SK-N-SH (cell line): ENCODE measurements at regions not wholly inside any gene's neighbourhood (a gene's known extent, or its start where the extent isn't known, plus 50 kb on each side); places are given as distances from the start of the nearest gene placed in this dataset.

Experiments
- CTCF ChIA-PET: fragments of 300-600, 350-600 bp; formaldehyde crosslinking; extraction: SDS; loops from one replicate; lab custom pipeline; 2021; lab: Yijun Ruan, JAX
- POLR2A ChIA-PET: fragments of 350-600 bp; sonication (Branson Sonifier 250); formaldehyde crosslinking; extraction: SDS; loops from one replicate; lab custom pipeline; 2020; ENCODE audit warnings: antibody characterized with exemption, inconsistent platforms; lab: Yijun Ruan, JAX
- DNase-seq: peaks from one replicate; pipeline ENCODE4 v3.0.0; 2012
- H2AFZ ChIP-seq: fragments of 200-600 bp; sonication (generic); 2 replicates; pipeline ENCODE4 v1.8.1; 2016; ENCODE audit warnings: antibody characterized with exemption, mild to moderate bottlenecking, low read depth
- H3F3A ChIP-seq: fragments of 200-600 bp; sonication (generic); replicated peaks from 2 replicates; pipeline ENCODE3; 2016; ENCODE audit warnings: antibody characterized with exemption, mild to moderate bottlenecking; ENCODE audit not compliant: insufficient read depth
- H3K27ac ChIP-seq, 2 experiments: fragments of 200-500 bp in 1 of 2; fragments of 200-600 bp in 1 of 2; sonication (Bioruptor generic) in 1 of 2; sonication (generic), shearing (Covaris generic) in 1 of 2; 2 replicates each; pipeline versions ENCODE4 v1.5.1 to v1.6.1; 2014 to 2016; ENCODE audit warnings: low read depth in 2 of 2, inconsistent platforms in 1 of 2, low read length in 1 of 2, mild to moderate bottlenecking in 1 of 2, mixed read lengths in 1 of 2
- H3K27me3 ChIP-seq: fragments of 200-600 bp; sonication (generic), shearing (Covaris generic); 2 replicates; pipeline ENCODE4 v1.6.1; 2016; ENCODE audit warnings: mixed run types; ENCODE audit not compliant: insufficient read depth
- H3K36me3 ChIP-seq, 2 experiments: fragments of 200-500 bp in 1 of 2; fragments of 200-600 bp in 1 of 2; sonication (Bioruptor generic) in 1 of 2; sonication (generic) in 1 of 2; replicated peaks in 1 of 2; 2 replicates each; pipeline versions ENCODE3 to v1.5.1; 2014 to 2016; ENCODE audit warnings: low read length in 1 of 2, mild to moderate bottlenecking in 1 of 2; ENCODE audit not compliant: insufficient read depth in 2 of 2, control insufficient read depth in 1 of 2
- H3K4me1 ChIP-seq, 2 experiments: fragments of 200-500 bp in 1 of 2; fragments of 200-600 bp in 1 of 2; sonication (Bioruptor generic) in 1 of 2; sonication (generic), shearing (Covaris generic) in 1 of 2; 2 replicates each; pipeline versions ENCODE4 v1.5.1 to v1.6.1; 2014 to 2016; ENCODE audit warnings: low read depth in 1 of 2, low read length in 1 of 2, mixed run types in 1 of 2; ENCODE audit not compliant: insufficient read depth in 2 of 2, control insufficient read depth in 1 of 2
- H3K4me2 ChIP-seq: fragments of 200-600 bp; sonication (generic), shearing (Covaris generic); 2 replicates; pipeline ENCODE4 v1.6.1; 2017; ENCODE audit warnings: mixed run types
- H3K4me3 ChIP-seq, 2 experiments: fragments of 200-500 bp in 1 of 2; fragments of 200-600 bp in 1 of 2; sonication (Bioruptor generic) in 1 of 2; sonication (generic), shearing (Covaris generic) in 1 of 2; 2 replicates each; pipeline versions ENCODE4 v1.5.1 to v1.8.1; 2014 to 2016; ENCODE audit warnings: low read depth in 2 of 2, inconsistent platforms in 1 of 2, low read length in 1 of 2, mild to moderate bottlenecking in 1 of 2, mixed read lengths in 1 of 2, moderate library complexity in 1 of 2
- H3K79me2 ChIP-seq: fragments of 200-600 bp; sonication (generic); 2 replicates; pipeline ENCODE4 v1.8.1; 2017; ENCODE audit warnings: mild to moderate bottlenecking; ENCODE audit not compliant: insufficient read depth
- H3K9ac ChIP-seq: fragments of 200-600 bp; sonication (generic); 2 replicates; pipeline ENCODE4 v1.6.1; 2017; ENCODE audit warnings: mixed run types
- H3K9me2 ChIP-seq: fragments of 200-600 bp; sonication (generic); 2 replicates; pipeline ENCODE4 v1.6.1; 2017; ENCODE audit warnings: mixed run types
- H3K9me3 ChIP-seq: fragments of 200-600 bp; sonication (generic); 2 replicates; pipeline ENCODE4 v1.6.1; 2017; ENCODE audit warnings: mixed run types, mild to moderate bottlenecking, moderate library complexity
- H4K20me1 ChIP-seq: fragments of 200-600 bp; sonication (generic); 2 replicates; pipeline ENCODE4 v1.6.1; 2017; ENCODE audit warnings: mild to moderate bottlenecking, mixed run types; ENCODE audit not compliant: insufficient read depth
- FOXJ3 ChIP-seq: sonication (generic); formaldehyde crosslinking; IDR thresholded peaks from 2 replicates; pipeline ENCODE4 v1.5.1; 2020; ENCODE audit warnings: mild to moderate bottlenecking, missing genetic modification reagents
- FOXM1 ChIP-seq: IDR thresholded peaks from 2 replicates; pipeline ENCODE4 v1.4.0; 2012; ENCODE audit warnings: low read depth, mild to moderate bottlenecking
- JUND ChIP-seq: IDR thresholded peaks from 2 replicates; pipeline ENCODE4 v1.4.0; 2012
- MXI1 ChIP-seq: IDR thresholded peaks from 2 replicates; pipeline ENCODE4 v1.6.1; 2012; ENCODE audit warnings: mild to moderate bottlenecking, low read depth, low read length, improper control_type of control experiment
- NFIC ChIP-seq: IDR thresholded peaks from 2 replicates; pipeline ENCODE4 v1.4.0; 2012; ENCODE audit warnings: borderline replicate concordance
- SMC3 ChIP-seq: IDR thresholded peaks from 2 replicates; pipeline ENCODE4 v1.6.1; 2012; ENCODE audit warnings: low read depth, low read length, improper control_type of control experiment
- TEAD4 ChIP-seq: IDR thresholded peaks from 2 replicates; pipeline ENCODE4 v1.4.0; 2012; ENCODE audit warnings: mild to moderate bottlenecking, borderline replicate concordance; ENCODE audit not compliant: insufficient read depth
- WGBS: methylation state at CpG from one replicate; pipeline ENCODE4 v1.1.6; 2017; ENCODE audit warnings: low lambda C conversion rate; 5-methylcytosine and 5-hydroxymethylcytosine counted together
- TF ChIP-seq, protein P1 (sequence below): IDR thresholded peaks from 2 replicates; pipeline ENCODE4 v1.4.0; 2012; ENCODE audit warnings: low read depth, borderline replicate concordance
- TF ChIP-seq, protein P2 (sequence below): IDR thresholded peaks from 2 replicates; pipeline ENCODE4 v1.4.0; 2012; ENCODE audit warnings: low read depth
- TF ChIP-seq, protein P3 (sequence below): IDR thresholded peaks from 2 replicates; pipeline ENCODE4 v1.4.0; 2012; ENCODE audit warnings: low read depth, borderline replicate concordance

DNA sequence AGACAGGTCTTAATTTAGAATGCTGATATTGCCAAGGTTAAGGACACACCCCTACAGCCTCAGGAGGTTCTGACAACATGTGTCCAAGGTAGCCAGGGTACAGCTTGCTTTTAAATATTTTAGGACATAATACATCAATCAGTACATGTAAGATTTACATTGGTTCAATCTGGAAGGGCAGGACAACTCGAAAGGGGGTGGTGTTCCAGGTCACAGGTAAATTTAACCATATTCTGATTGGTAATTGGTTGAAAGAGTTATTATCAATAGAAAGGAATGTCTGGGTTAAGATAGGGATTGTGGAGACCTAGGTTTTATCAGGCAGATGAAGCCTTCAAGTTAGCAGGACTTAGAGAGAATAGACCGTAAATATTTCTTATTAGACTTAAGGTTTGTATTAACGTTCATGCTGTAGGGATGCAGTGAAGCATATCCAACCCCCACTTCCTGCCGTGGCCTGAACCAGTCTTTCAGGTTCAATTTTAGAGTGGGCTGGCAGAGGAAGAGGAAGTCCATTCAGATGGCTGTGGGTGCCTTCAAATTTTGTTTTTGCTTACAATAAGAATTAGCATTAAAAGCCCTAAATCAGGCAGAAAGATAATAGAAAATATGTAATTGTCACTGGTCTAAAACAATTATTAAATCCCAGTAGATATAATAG lies 136.5 kb upstream of the GALNTL6 start (continued):
- TF ChIP-seq, protein P1, sequence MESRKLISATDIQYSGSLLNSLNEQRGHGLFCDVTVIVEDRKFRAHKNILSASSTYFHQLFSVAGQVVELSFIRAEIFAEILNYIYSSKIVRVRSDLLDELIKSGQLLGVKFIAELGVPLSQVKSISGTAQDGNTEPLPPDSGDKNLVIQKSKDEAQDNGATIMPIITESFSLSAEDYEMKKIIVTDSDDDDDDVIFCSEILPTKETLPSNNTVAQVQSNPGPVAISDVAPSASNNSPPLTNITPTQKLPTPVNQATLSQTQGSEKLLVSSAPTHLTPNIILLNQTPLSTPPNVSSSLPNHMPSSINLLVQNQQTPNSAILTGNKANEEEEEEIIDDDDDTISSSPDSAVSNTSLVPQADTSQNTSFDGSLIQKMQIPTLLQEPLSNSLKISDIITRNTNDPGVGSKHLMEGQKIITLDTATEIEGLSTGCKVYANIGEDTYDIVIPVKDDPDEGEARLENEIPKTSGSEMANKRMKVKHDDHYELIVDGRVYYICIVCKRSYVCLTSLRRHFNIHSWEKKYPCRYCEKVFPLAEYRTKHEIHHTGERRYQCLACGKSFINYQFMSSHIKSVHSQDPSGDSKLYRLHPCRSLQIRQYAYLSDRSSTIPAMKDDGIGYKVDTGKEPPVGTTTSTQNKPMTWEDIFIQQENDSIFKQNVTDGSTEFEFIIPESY = no peak
- TF ChIP-seq FOXJ3 (CRISPR knock-in tag) (no peak), TEAD4 (no peak)
- TF ChIP-seq, protein P2, sequence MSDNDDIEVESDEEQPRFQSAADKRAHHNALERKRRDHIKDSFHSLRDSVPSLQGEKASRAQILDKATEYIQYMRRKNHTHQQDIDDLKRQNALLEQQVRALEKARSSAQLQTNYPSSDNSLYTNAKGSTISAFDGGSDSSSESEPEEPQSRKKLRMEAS = no peak

DNA sequence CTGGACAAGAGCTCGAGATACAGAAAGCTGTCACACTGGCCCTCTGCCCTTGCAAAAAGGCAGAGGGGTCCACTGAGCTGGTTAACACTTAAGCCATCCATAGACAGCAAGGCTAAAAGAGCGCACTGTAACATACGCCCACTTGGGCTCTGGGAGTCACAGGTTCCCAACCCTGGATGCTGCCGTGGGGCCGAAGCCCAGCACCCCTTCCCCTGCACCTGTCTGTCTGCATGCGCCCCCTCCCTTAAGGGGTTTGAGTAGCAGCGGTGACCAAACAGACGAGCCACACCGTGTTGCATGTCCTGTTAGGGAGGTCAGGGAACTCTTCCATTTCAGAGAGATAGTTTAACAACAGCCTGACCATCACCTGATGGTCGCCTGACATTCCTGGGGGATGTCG lies 138.4 kb upstream of the GALNTL6 start:
- TF ChIP-seq, protein P1 = no peak
- Histone ChIP-seq H3K27ac (no peak overlapping the region), H3K79me2 (no peaks in the 10 kb centered on the region), H3K9me3 (no peaks in the 10 kb centered on the region), H4K20me1 (no peaks in the 10 kb centered on the region), H3K27me3 (no peaks in the 10 kb centered on the region), H3K9ac (no peak overlapping the region), H3K4me2 (no peak overlapping the region), H3K9me2 (no peaks in the 10 kb centered on the region), H3K4me1 (no peaks in the 10 kb centered on the region), H3K36me3 (no peaks in the 10 kb centered on the region), H3K4me3 (no peak overlapping the region), H3F3A (no peaks in the 10 kb centered on the region), H2AFZ (no peak overlapping the region)
- ChIA-PET CTCF (interaction anchor here (1.1 kb wide), 1 partner anchor 684 kb away, joined by 3 read pairs; no protein-coding TSS in a partner anchor), POLR2A (no interaction called here)
- DNase-seq = no peak
- WGBS = 54% methylated on average over 11 of the region's 11 CpGs

DNA sequence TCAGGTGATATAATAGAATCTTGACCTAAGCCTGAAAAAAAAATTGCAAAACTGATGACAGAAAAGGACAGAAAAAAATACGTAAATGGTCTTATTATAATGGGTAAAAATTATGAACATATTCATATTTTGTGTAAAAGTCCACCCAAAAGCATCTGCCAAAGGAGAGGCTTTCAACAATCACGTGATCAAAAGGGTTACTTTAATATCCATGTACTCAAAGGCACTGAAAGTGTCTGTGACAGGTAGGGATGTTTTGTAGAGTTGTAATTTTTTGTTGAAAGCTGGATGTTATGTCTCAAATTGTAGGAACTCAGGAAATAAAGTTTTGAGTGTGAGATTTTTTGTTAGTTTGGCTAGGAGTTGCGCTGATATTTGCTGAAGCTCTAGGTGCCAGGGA lies 144.8 kb upstream of the GALNTL6 start:
- no peaks in the 10 kb centered on the region for H3K9me3 ChIP-seq
- no peak overlapping the region for H3K4me3 ChIP-seq
- H3K9me2 ChIP-seq = no peaks in the 10 kb centered on the region
- no peak overlapping the region for H2AFZ ChIP-seq
- H3K4me2 ChIP-seq = no peak overlapping the region
- H3K27me3 ChIP-seq = no peaks in the 10 kb centered on the region
- ChIA-PET CTCF (no interaction called here), POLR2A (no interaction called here)
- no peaks in the 10 kb centered on the region for H3F3A ChIP-seq
- no peak for DNase-seq
- H3K36me3 ChIP-seq = no peaks in the 10 kb centered on the region
- H3K27ac ChIP-seq = no peak overlapping the region
- H4K20me1 ChIP-seq = no peaks in the 10 kb centered on the region
- no peaks in the 10 kb centered on the region for H3K4me1 ChIP-seq
- no peaks in the 10 kb centered on the region for H3K79me2 ChIP-seq
- WGBS = 29% methylated on average over 3 of the region's 3 CpGs
- no peak overlapping the region for H3K9ac ChIP-seq
- TF ChIP-seq, protein P3, sequence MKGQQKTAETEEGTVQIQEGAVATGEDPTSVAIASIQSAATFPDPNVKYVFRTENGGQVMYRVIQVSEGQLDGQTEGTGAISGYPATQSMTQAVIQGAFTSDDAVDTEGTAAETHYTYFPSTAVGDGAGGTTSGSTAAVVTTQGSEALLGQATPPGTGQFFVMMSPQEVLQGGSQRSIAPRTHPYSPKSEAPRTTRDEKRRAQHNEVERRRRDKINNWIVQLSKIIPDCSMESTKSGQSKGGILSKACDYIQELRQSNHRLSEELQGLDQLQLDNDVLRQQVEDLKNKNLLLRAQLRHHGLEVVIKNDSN = no peak
- TF ChIP-seq FOXM1 (no peak), JUND (no peak), SMC3 (no peak), MXI1 (no peak), NFIC (no peak)
- TF ChIP-seq, protein P2 = no peak
- TF ChIP-seq, protein P1 = no peak
